Esophagus muscularis mucosa (tissue), 4 donors: ENCODE measurements at regions not wholly inside any gene's neighbourhood (a gene's known extent, or its start where the extent isn't known, plus 50 kb on each side); places are given as distances from the start of the nearest gene placed in this dataset.

Experiments used
- EP300 ChIP-seq: sonication (generic); formaldehyde crosslinking; IDR thresholded peaks from one replicate; pipeline ENCODE4 v1.6.1; 2017; ENCODE audit warnings: antibody characterized with exemption
- POLR2A ChIP-seq: fragments of 450-650 bp; IDR thresholded peaks from one replicate; pipeline ENCODE4 v1.6.1; 2017; ENCODE audit warnings: antibody characterized with exemption, moderate library complexity, mild to moderate bottlenecking, low read depth
- POLR2AphosphoS5 ChIP-seq, 2 donors: sonication (generic); formaldehyde crosslinking; IDR thresholded peaks; one replicate each; pipeline ENCODE4 v1.6.1; 2017; ENCODE audit warnings: antibody characterized with exemption in 2 of 2
- TF ChIP-seq, protein P1 (sequence below), 3 experiments: fragments of 200-600 bp in 2 of 3; fragments of 450-650 bp in 1 of 3; sonication (generic) in 2 of 3; IDR thresholded peaks; one replicate each; pipeline ENCODE4 v1.5.1; 2017 to 2019; ENCODE audit warnings: antibody characterized with exemption in 3 of 3, mild to moderate bottlenecking in 2 of 3, moderate library complexity in 1 of 3

- no peak for TF ChIP-seq POLR2AphosphoS5 (IDR thresholded peaks at IDR 0.05)
- TF ChIP-seq, protein P1, sequence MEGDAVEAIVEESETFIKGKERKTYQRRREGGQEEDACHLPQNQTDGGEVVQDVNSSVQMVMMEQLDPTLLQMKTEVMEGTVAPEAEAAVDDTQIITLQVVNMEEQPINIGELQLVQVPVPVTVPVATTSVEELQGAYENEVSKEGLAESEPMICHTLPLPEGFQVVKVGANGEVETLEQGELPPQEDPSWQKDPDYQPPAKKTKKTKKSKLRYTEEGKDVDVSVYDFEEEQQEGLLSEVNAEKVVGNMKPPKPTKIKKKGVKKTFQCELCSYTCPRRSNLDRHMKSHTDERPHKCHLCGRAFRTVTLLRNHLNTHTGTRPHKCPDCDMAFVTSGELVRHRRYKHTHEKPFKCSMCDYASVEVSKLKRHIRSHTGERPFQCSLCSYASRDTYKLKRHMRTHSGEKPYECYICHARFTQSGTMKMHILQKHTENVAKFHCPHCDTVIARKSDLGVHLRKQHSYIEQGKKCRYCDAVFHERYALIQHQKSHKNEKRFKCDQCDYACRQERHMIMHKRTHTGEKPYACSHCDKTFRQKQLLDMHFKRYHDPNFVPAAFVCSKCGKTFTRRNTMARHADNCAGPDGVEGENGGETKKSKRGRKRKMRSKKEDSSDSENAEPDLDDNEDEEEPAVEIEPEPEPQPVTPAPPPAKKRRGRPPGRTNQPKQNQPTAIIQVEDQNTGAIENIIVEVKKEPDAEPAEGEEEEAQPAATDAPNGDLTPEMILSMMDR (IDR thresholded peaks at IDR 0.05), result peak; percentile 76 to 80 (median 78)
- no peak for TF ChIP-seq EP300
- no peak for TF ChIP-seq POLR2A
Measured at GRCh38 chr22:22955866-22956535, 68.4 kb downstream of the IGLL5 start.
